Fibroblast of mammary gland (primary cell): ENCODE measurements at regions not wholly inside any gene's neighbourhood (a gene's known extent, or its start where the extent isn't known, plus 50 kb on each side); places are given as distances from the start of the nearest gene placed in this dataset.

ENCODE experiments used
- DNase-seq: peaks from one replicate; pipeline ENCODE4 v3.0.0-alpha.2; 2010; ENCODE audit warnings: low read depth
- H3K4me3 ChIP-seq: 2 replicates; pipeline ENCODE4 v1.5.1; 2011; ENCODE audit warnings: low read depth, mild to moderate bottlenecking, low read length, moderate library complexity; ENCODE audit not compliant: control insufficient read depth
- CTCF ChIP-seq: conservative IDR thresholded peaks from 2 replicates; pipeline ENCODE4 v1.5.1; 2011; ENCODE audit warnings: low read depth, low read length, inconsistent platforms; ENCODE audit not compliant: control insufficient read depth, insufficient read depth

GRCh38 chr21:21734088-21734487 is 735.9 kb downstream of the NCAM2 start:
- TF ChIP-seq CTCF, result no peak
- no peak overlapping the region for H3K4me3 ChIP-seq
- DNase-seq, result no peak

- TF ChIP-seq CTCF, result no peak
- DNase-seq, result no peak
- no peak overlapping the region for H3K4me3 ChIP-seq
Measured at GRCh38 chr21:21737186-21737585, 739.0 kb downstream of the NCAM2 start.

- DNase-seq, result no peak
- TF ChIP-seq CTCF, result no peak
- no peak overlapping the region for H3K4me3 ChIP-seq
Measured at GRCh38 chr21:21740207-21740606, 742.0 kb downstream of the NCAM2 start.

- no peak overlapping the region for H3K4me3 ChIP-seq
- no peak for TF ChIP-seq CTCF
- no peak for DNase-seq
Measured at GRCh38 chr21:21750124-21750825, 752.1 kb downstream of the NCAM2 start.

GRCh38 chr21:21751286-21751685 is 753.1 kb downstream of the NCAM2 start:
- no peak for DNase-seq
- no peak overlapping the region for H3K4me3 ChIP-seq
- no peak for TF ChIP-seq CTCF

GRCh38 chr21:21762855-21763254 is 764.6 kb downstream of the NCAM2 start:
- no peak for DNase-seq
- no peak overlapping the region for H3K4me3 ChIP-seq
- no peak for TF ChIP-seq CTCF

GRCh38 chr21:21764281-21764680 is 766.1 kb downstream of the NCAM2 start:
- no peak for TF ChIP-seq CTCF
- no peak for DNase-seq
- H3K4me3 ChIP-seq, result no peak overlapping the region
